ENCODE measurements at regions not wholly inside any gene's neighbourhood (a gene's known extent, or its start where the extent isn't known, plus 50 kb on each side); places are given as distances from the start of the nearest gene placed in this dataset.
A peak's percentile ranks its signal among the peaks of the same experiment; 100 is the strongest.

DNA sequence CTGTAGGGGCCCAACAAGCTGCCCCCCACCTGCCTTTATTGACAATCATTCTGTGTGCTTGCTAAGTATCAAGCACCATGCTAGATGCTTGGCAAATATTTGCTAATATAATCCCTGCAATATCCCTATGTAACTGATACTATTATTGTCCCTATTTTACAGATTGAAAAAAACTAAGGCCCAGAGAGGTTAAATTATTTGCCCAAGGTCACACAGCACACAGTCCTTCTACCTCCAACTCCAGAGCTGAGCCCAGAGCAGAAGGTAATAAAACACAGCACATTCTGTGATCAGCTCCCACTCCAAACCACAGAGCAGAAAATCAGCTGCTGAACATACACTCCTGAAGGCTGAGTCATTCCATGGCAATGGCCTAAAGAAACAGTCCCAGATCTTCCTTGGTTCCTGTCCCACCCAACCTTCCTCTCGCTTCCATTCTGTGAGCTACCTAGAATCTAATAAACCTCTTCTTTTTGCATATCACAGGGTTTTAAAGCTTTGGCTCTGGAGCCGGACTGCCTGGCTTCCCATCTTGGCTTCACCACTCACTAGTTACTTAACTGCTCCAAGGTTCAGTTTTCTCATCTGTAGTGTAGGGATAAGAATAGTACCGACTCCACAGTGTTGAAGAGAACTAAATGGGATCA lies 66.7 kb upstream of the ADRA1B start:
- H3K79me2 ChIP-seq (ENCODE audit: insufficient read depth, low read length): no peaks in the 10 kb centered on the region
- no peak overlapping the region for H3K4me3 Mint-ChIP-seq (ENCODE audit: unreplicated experiment)
- peak; percentile 89 for FAIRE-seq
- H3K9me3 ChIP-seq (ENCODE audit: insufficient read depth, low read depth, low read length): no peaks in the 10 kb centered on the region
- H3K9ac ChIP-seq (ENCODE audit: low read length): no peak overlapping the region
- H3K36me3 ChIP-seq (ENCODE audit: insufficient read depth, low read length): no peaks in the 10 kb centered on the region
- H3K27ac Mint-ChIP-seq (ENCODE audit: unreplicated experiment): no peak overlapping the region
- H3K27me3 ChIP-seq (ENCODE audit: insufficient read depth, low read length): no peaks in the 10 kb centered on the region
- peaks cover 21% of the 10 kb centered on the region for H3K4me1 ChIP-seq (ENCODE audit: insufficient read depth, low read length)
- H3K4me1 Mint-ChIP-seq (ENCODE audit: low read depth, unreplicated experiment): peaks cover 17% of the 10 kb centered on the region
- peak; percentile 89 for DNase-seq (ENCODE audit: low read depth)
- H4K20me1 ChIP-seq (ENCODE audit: insufficient read depth, low read length): no peaks in the 10 kb centered on the region
- no peaks in the 10 kb centered on the region for H3K36me3 Mint-ChIP-seq (ENCODE audit: low read depth, unreplicated experiment)
- H3K4me2 ChIP-seq (ENCODE audit: low read length): peak overlapping the region; percentile 63
- TF ChIP-seq, protein P1, sequence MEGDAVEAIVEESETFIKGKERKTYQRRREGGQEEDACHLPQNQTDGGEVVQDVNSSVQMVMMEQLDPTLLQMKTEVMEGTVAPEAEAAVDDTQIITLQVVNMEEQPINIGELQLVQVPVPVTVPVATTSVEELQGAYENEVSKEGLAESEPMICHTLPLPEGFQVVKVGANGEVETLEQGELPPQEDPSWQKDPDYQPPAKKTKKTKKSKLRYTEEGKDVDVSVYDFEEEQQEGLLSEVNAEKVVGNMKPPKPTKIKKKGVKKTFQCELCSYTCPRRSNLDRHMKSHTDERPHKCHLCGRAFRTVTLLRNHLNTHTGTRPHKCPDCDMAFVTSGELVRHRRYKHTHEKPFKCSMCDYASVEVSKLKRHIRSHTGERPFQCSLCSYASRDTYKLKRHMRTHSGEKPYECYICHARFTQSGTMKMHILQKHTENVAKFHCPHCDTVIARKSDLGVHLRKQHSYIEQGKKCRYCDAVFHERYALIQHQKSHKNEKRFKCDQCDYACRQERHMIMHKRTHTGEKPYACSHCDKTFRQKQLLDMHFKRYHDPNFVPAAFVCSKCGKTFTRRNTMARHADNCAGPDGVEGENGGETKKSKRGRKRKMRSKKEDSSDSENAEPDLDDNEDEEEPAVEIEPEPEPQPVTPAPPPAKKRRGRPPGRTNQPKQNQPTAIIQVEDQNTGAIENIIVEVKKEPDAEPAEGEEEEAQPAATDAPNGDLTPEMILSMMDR (IDR thresholded peaks at IDR 0.05; ENCODE audit: insufficient read depth, low read depth, low read length): no peak
- no peak for TF ChIP-seq EZH2 (IDR thresholded peaks at IDR 0.05; ENCODE audit: insufficient read depth, low read length)
- H2AFZ ChIP-seq (ENCODE audit: low read depth, low read length): no peak overlapping the region
- peaks cover 7% of the 10 kb centered on the region for H3K9me3 Mint-ChIP-seq (ENCODE audit: unreplicated experiment)
- peak overlapping the region; percentile 43 for H3K27ac ChIP-seq (ENCODE audit: low read depth, low read length)
- peaks cover 16% of the 10 kb centered on the region for H3K27me3 Mint-ChIP-seq (ENCODE audit: low read depth, unreplicated experiment)
- H3K4me3 ChIP-seq (ENCODE audit: insufficient read depth, low read depth, low read length): no peak overlapping the region

DNA sequence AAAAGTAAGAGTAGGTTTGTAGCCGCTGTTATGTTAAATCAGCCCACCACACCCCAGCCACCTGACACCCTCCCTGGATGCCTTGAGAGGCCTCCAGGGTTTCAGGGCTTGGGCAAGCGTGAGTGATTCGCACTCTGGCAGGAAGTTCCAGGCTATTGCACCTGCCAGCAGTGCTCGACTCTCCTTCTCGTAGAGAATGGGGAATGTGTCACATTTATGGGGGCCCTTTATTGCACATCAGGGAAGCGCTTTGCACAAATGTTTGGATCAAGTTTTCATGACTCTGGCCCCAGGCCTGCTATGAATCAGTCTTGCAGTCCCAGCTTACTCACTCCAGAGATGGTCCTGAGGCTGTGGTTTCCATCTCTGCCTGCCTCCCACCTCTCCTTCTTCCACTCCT lies 66.1 kb upstream of the ADRA1B start:
- H3K79me2 ChIP-seq (ENCODE audit: insufficient read depth, low read length): no peaks in the 10 kb centered on the region
- H3K4me1 ChIP-seq (ENCODE audit: insufficient read depth, low read length): peaks cover 26% of the 10 kb centered on the region
- Mint-ChIP-seq H3K9me3 (ENCODE audit: unreplicated experiment) (peaks cover 7% of the 10 kb centered on the region), H3K27ac (ENCODE audit: unreplicated experiment) (no peak overlapping the region), H3K4me3 (ENCODE audit: unreplicated experiment) (no peak overlapping the region), H3K36me3 (ENCODE audit: low read depth, unreplicated experiment) (no peaks in the 10 kb centered on the region), H3K4me1 (ENCODE audit: low read depth, unreplicated experiment) (peaks cover 23% of the 10 kb centered on the region), H3K27me3 (ENCODE audit: low read depth, unreplicated experiment) (peaks cover 16% of the 10 kb centered on the region)
- H3K27me3 ChIP-seq (ENCODE audit: insufficient read depth, low read length): no peaks in the 10 kb centered on the region
- H3K27ac ChIP-seq (ENCODE audit: low read depth, low read length): peak overlapping the region; percentile 43
- no peaks in the 10 kb centered on the region for H4K20me1 ChIP-seq (ENCODE audit: insufficient read depth, low read length)
- H2AFZ ChIP-seq (ENCODE audit: low read depth, low read length): no peak overlapping the region
- no peak overlapping the region for H3K4me3 ChIP-seq (ENCODE audit: insufficient read depth, low read depth, low read length)
- DNase-seq (ENCODE audit: low read depth) (peak; percentile 79), FAIRE-seq (no peak)
- H3K9me3 ChIP-seq (ENCODE audit: insufficient read depth, low read depth, low read length): no peaks in the 10 kb centered on the region
- H3K36me3 ChIP-seq (ENCODE audit: insufficient read depth, low read length): no peaks in the 10 kb centered on the region
- no peak overlapping the region for H3K9ac ChIP-seq (ENCODE audit: low read length)
- TF ChIP-seq, protein P1 (IDR thresholded peaks at IDR 0.05; ENCODE audit: insufficient read depth, low read depth, low read length): no peak
- no peak for TF ChIP-seq EZH2 (IDR thresholded peaks at IDR 0.05; ENCODE audit: insufficient read depth, low read length)
- peak overlapping the region; percentile 63 for H3K4me2 ChIP-seq (ENCODE audit: low read length)

DNA sequence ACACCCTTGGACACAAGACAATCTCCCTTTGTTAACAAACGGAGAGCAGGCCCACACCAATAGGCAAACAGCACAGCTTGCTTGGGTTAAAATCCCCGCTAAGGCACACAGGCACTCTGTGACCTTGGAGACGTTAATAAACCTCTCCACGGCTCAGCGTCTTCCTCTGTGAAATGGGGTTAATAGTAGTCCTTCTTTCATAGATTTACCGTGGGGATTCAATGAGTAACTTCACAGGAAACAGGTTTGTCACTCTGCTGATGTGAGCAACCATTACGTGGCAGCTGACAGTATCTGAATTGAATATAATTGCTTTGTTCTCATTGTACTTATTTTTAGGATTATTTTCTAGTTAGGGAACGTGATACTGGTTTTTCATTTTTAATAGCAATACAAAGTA lies 65.2 kb upstream of the ADRA1B start:
- FAIRE-seq (peak; percentile 56), DNase-seq (ENCODE audit: low read depth) (peak; percentile 30)
- TF ChIP-seq, protein P1 (IDR thresholded peaks at IDR 0.05; ENCODE audit: insufficient read depth, low read depth, low read length): no peak
- no peak for TF ChIP-seq EZH2 (IDR thresholded peaks at IDR 0.05; ENCODE audit: insufficient read depth, low read length)
- Histone ChIP-seq H4K20me1 (ENCODE audit: insufficient read depth, low read length) (no peaks in the 10 kb centered on the region), H3K79me2 (ENCODE audit: insufficient read depth, low read length) (no peaks in the 10 kb centered on the region), H3K36me3 (ENCODE audit: insufficient read depth, low read length) (no peaks in the 10 kb centered on the region), H3K27me3 (ENCODE audit: insufficient read depth, low read length) (no peaks in the 10 kb centered on the region), H3K9ac (ENCODE audit: low read length) (no peak overlapping the region), H3K9me3 (ENCODE audit: insufficient read depth, low read depth, low read length) (no peaks in the 10 kb centered on the region), H2AFZ (ENCODE audit: low read depth, low read length) (peak overlapping the region; percentile 27), H3K4me3 (ENCODE audit: insufficient read depth, low read depth, low read length) (no peak overlapping the region), H3K4me2 (ENCODE audit: low read length) (peak overlapping the region; percentile 30), H3K27ac (ENCODE audit: low read depth, low read length) (peak overlapping the region; percentile 44), H3K4me1 (ENCODE audit: insufficient read depth, low read length) (peaks cover 35% of the 10 kb centered on the region)
- H3K27me3 Mint-ChIP-seq (ENCODE audit: low read depth, unreplicated experiment): peaks cover 13% of the 10 kb centered on the region
- H3K27ac Mint-ChIP-seq (ENCODE audit: unreplicated experiment): no peak overlapping the region
- peaks cover 28% of the 10 kb centered on the region for H3K4me1 Mint-ChIP-seq (ENCODE audit: low read depth, unreplicated experiment)
- peaks cover 7% of the 10 kb centered on the region for H3K9me3 Mint-ChIP-seq (ENCODE audit: unreplicated experiment)
- H3K36me3 Mint-ChIP-seq (ENCODE audit: low read depth, unreplicated experiment): no peaks in the 10 kb centered on the region
- no peak overlapping the region for H3K4me3 Mint-ChIP-seq (ENCODE audit: unreplicated experiment)
